SK-N-SH (cell line): ENCODE measurements at regions not wholly inside any gene's neighbourhood (a gene's known extent, or its start where the extent isn't known, plus 50 kb on each side); places are given as distances from the start of the nearest gene placed in this dataset.

ENCODE experiments used
- CTCF ChIA-PET: fragments of 300-600, 350-600 bp; formaldehyde crosslinking; extraction: SDS; loops from one replicate; lab custom pipeline; 2021; lab: Yijun Ruan, JAX
- POLR2A ChIA-PET: fragments of 350-600 bp; sonication (Branson Sonifier 250); formaldehyde crosslinking; extraction: SDS; loops from one replicate; lab custom pipeline; 2020; ENCODE audit warnings: antibody characterized with exemption, inconsistent platforms; lab: Yijun Ruan, JAX
- DNase-seq: peaks from one replicate; pipeline ENCODE4 v3.0.0; 2012
- H2AFZ ChIP-seq: fragments of 200-600 bp; sonication (generic); 2 replicates; pipeline ENCODE4 v1.8.1; 2016; ENCODE audit warnings: antibody characterized with exemption, mild to moderate bottlenecking, low read depth
- H3F3A ChIP-seq: fragments of 200-600 bp; sonication (generic); replicated peaks from 2 replicates; pipeline ENCODE3; 2016; ENCODE audit warnings: antibody characterized with exemption, mild to moderate bottlenecking; ENCODE audit not compliant: insufficient read depth
- H3K27ac ChIP-seq, 2 experiments: fragments of 200-500 bp in 1 of 2; fragments of 200-600 bp in 1 of 2; sonication (Bioruptor generic) in 1 of 2; sonication (generic), shearing (Covaris generic) in 1 of 2; 2 replicates each; pipeline versions ENCODE4 v1.5.1 to v1.6.1; 2014 to 2016; ENCODE audit warnings: low read depth in 2 of 2, inconsistent platforms in 1 of 2, low read length in 1 of 2, mild to moderate bottlenecking in 1 of 2, mixed read lengths in 1 of 2
- H3K27me3 ChIP-seq: fragments of 200-600 bp; sonication (generic), shearing (Covaris generic); 2 replicates; pipeline ENCODE4 v1.6.1; 2016; ENCODE audit warnings: mixed run types; ENCODE audit not compliant: insufficient read depth
- H3K36me3 ChIP-seq, 2 experiments: fragments of 200-500 bp in 1 of 2; fragments of 200-600 bp in 1 of 2; sonication (Bioruptor generic) in 1 of 2; sonication (generic) in 1 of 2; replicated peaks in 1 of 2; 2 replicates each; pipeline versions ENCODE3 to v1.5.1; 2014 to 2016; ENCODE audit warnings: low read length in 1 of 2, mild to moderate bottlenecking in 1 of 2; ENCODE audit not compliant: insufficient read depth in 2 of 2, control insufficient read depth in 1 of 2
- H3K4me1 ChIP-seq, 2 experiments: fragments of 200-500 bp in 1 of 2; fragments of 200-600 bp in 1 of 2; sonication (Bioruptor generic) in 1 of 2; sonication (generic), shearing (Covaris generic) in 1 of 2; 2 replicates each; pipeline versions ENCODE4 v1.5.1 to v1.6.1; 2014 to 2016; ENCODE audit warnings: low read depth in 1 of 2, low read length in 1 of 2, mixed run types in 1 of 2; ENCODE audit not compliant: insufficient read depth in 2 of 2, control insufficient read depth in 1 of 2
- H3K4me2 ChIP-seq: fragments of 200-600 bp; sonication (generic), shearing (Covaris generic); 2 replicates; pipeline ENCODE4 v1.6.1; 2017; ENCODE audit warnings: mixed run types
- H3K4me3 ChIP-seq, 2 experiments: fragments of 200-500 bp in 1 of 2; fragments of 200-600 bp in 1 of 2; sonication (Bioruptor generic) in 1 of 2; sonication (generic), shearing (Covaris generic) in 1 of 2; 2 replicates each; pipeline versions ENCODE4 v1.5.1 to v1.8.1; 2014 to 2016; ENCODE audit warnings: low read depth in 2 of 2, inconsistent platforms in 1 of 2, low read length in 1 of 2, mild to moderate bottlenecking in 1 of 2, mixed read lengths in 1 of 2, moderate library complexity in 1 of 2
- H3K79me2 ChIP-seq: fragments of 200-600 bp; sonication (generic); 2 replicates; pipeline ENCODE4 v1.8.1; 2017; ENCODE audit warnings: mild to moderate bottlenecking; ENCODE audit not compliant: insufficient read depth
- H3K9ac ChIP-seq: fragments of 200-600 bp; sonication (generic); 2 replicates; pipeline ENCODE4 v1.6.1; 2017; ENCODE audit warnings: mixed run types
- H3K9me2 ChIP-seq: fragments of 200-600 bp; sonication (generic); 2 replicates; pipeline ENCODE4 v1.6.1; 2017; ENCODE audit warnings: mixed run types
- H3K9me3 ChIP-seq: fragments of 200-600 bp; sonication (generic); 2 replicates; pipeline ENCODE4 v1.6.1; 2017; ENCODE audit warnings: mixed run types, mild to moderate bottlenecking, moderate library complexity
- H4K20me1 ChIP-seq: fragments of 200-600 bp; sonication (generic); 2 replicates; pipeline ENCODE4 v1.6.1; 2017; ENCODE audit warnings: mild to moderate bottlenecking, mixed run types; ENCODE audit not compliant: insufficient read depth
- CHD2 ChIP-seq: fragments of 150-350 bp; IDR thresholded peaks from 2 replicates; pipeline ENCODE4 v1.6.1; 2018; ENCODE audit warnings: low read length; ENCODE audit not compliant: partially characterized antibody
- ELF1 ChIP-seq: IDR thresholded peaks from 2 replicates; pipeline ENCODE4 v1.4.0; 2012
- EP300 ChIP-seq, 2 experiments: IDR thresholded peaks; 2 replicates each; pipeline versions ENCODE4 v1.4.0 to v1.6.1; 2012; ENCODE audit warnings: borderline replicate concordance in 1 of 2, low read depth in 1 of 2, low read length in 1 of 2
- FOSL2 ChIP-seq: IDR thresholded peaks from 2 replicates; pipeline ENCODE4 v1.4.0; 2012; ENCODE audit warnings: low read depth, mild to moderate bottlenecking, moderate library complexity, borderline replicate concordance
- FOXM1 ChIP-seq: IDR thresholded peaks from 2 replicates; pipeline ENCODE4 v1.4.0; 2012; ENCODE audit warnings: low read depth, mild to moderate bottlenecking
- GABPA ChIP-seq: IDR thresholded peaks from 2 replicates; pipeline ENCODE4 v1.4.0; 2012; ENCODE audit warnings: low read depth, mild to moderate bottlenecking
- GATA2 ChIP-seq: sonication (generic); formaldehyde crosslinking; IDR thresholded peaks from 2 replicates; pipeline ENCODE4 v1.5.0; 2020; ENCODE audit warnings: mild to moderate bottlenecking, missing genetic modification reagents
- JUND ChIP-seq: IDR thresholded peaks from 2 replicates; pipeline ENCODE4 v1.4.0; 2012
- MEF2A ChIP-seq: IDR thresholded peaks from 2 replicates; pipeline ENCODE4 v1.4.0; 2012; ENCODE audit warnings: low read depth, borderline replicate concordance
- NRF1 ChIP-seq: IDR thresholded peaks from 2 replicates; pipeline ENCODE4 v1.6.1; 2012; ENCODE audit warnings: low read depth, mild to moderate bottlenecking, low read length
- RAD21 ChIP-seq: IDR thresholded peaks from 2 replicates; pipeline ENCODE4 v1.6.1; 2012; ENCODE audit warnings: mild to moderate bottlenecking, low read length
- RCOR1 ChIP-seq: fragments of 150-350 bp; IDR thresholded peaks from 2 replicates; pipeline ENCODE4 v1.6.1; 2017; ENCODE audit warnings: antibody characterized with exemption, low read length
- SIN3A ChIP-seq: IDR thresholded peaks from 2 replicates; pipeline ENCODE4 v1.6.1; 2012; ENCODE audit warnings: low read depth, mild to moderate bottlenecking, low read length, moderate library complexity, borderline replicate concordance
- SMC3 ChIP-seq: IDR thresholded peaks from 2 replicates; pipeline ENCODE4 v1.6.1; 2012; ENCODE audit warnings: low read depth, low read length, improper control_type of control experiment
- TEAD4 ChIP-seq: IDR thresholded peaks from 2 replicates; pipeline ENCODE4 v1.4.0; 2012; ENCODE audit warnings: mild to moderate bottlenecking, borderline replicate concordance; ENCODE audit not compliant: insufficient read depth
- WGBS: methylation state at CpG from one replicate; pipeline ENCODE4 v1.1.6; 2017; ENCODE audit warnings: low lambda C conversion rate; 5-methylcytosine and 5-hydroxymethylcytosine counted together
- TF ChIP-seq, protein P1 (sequence below): IDR thresholded peaks from 2 replicates; pipeline ENCODE4 v1.4.0; 2012; ENCODE audit warnings: low read depth, borderline replicate concordance
- TF ChIP-seq, protein P2 (sequence below): IDR thresholded peaks from 2 replicates; pipeline ENCODE4 v1.4.0; 2012; ENCODE audit warnings: low read depth
- TF ChIP-seq, protein P3 (sequence below): IDR thresholded peaks from 2 replicates; pipeline ENCODE4 v1.4.0; 2012; ENCODE audit warnings: low read depth, borderline replicate concordance
- TF ChIP-seq, protein P4 (sequence below): fragments of 200-600 bp; sonication (generic); IDR thresholded peaks from 2 replicates; pipeline ENCODE4 v1.6.1; 2017; ENCODE audit warnings: antibody characterized with exemption, mild to moderate bottlenecking, moderate library complexity
- TF ChIP-seq, protein P5 (sequence below): IDR thresholded peaks from 2 replicates; pipeline ENCODE4; 2012
- TF ChIP-seq, protein P6 (sequence below): IDR thresholded peaks from 2 replicates; pipeline ENCODE4 v1.6.1; 2012; ENCODE audit warnings: mild to moderate bottlenecking, low read depth, low read length, moderate library complexity

DNA sequence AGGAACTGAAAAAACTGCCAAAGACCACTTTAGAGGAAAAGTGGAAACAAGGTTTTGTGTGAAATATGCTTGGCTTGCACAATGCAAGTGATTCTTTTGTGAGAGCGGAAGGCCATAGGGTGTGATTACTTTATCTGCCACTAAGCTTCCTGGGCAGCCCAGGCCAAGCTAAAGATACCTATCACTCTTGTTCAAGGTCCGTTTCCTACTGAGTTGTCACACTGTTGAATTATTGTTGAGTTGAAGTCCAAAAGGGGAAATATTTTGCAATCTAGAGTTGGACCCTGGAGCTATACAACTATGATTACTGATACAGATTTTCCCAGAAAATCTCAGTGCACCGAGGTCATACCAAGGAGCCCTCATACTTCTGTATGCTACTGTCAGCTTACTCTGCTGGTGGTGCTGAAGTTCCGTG, 72.7 kb upstream of the CTAGE1 start:
- H3K27ac ChIP-seq: no peak overlapping the region
- H3K9me3 ChIP-seq: no peaks in the 10 kb centered on the region
- H3K9ac ChIP-seq: no peak overlapping the region
- 0 out of 2 replicates have a peak, but pooled peaks cover 2% of the 10 kb centered on the region for H3K9me2 ChIP-seq
- H3K79me2 ChIP-seq: no peaks in the 10 kb centered on the region
- POLR2A ChIA-PET: no interaction called here
- H3K4me2 ChIP-seq: no peak overlapping the region
- no peaks in the 10 kb centered on the region for H3K4me1 ChIP-seq
- no peaks in the 10 kb centered on the region for H3F3A ChIP-seq
- H4K20me1 ChIP-seq: no peaks in the 10 kb centered on the region
- no peak overlapping the region for H3K4me3 ChIP-seq
- WGBS: 11% methylated on average over 4 of the region's 4 CpGs
- CTCF ChIA-PET: no interaction called here
- no peaks in the 10 kb centered on the region for H3K36me3 ChIP-seq
- no peaks in the 10 kb centered on the region; the same call in 1 of the 2 replicates for H3K27me3 ChIP-seq
- no peak overlapping the region for H2AFZ ChIP-seq
- TF ChIP-seq MEF2A (no peak), ELF1 (no peak), NRF1 (no peak), SMC3 (no peak), FOXM1 (no peak), RAD21 (no peak)
- TF ChIP-seq, protein P1, sequence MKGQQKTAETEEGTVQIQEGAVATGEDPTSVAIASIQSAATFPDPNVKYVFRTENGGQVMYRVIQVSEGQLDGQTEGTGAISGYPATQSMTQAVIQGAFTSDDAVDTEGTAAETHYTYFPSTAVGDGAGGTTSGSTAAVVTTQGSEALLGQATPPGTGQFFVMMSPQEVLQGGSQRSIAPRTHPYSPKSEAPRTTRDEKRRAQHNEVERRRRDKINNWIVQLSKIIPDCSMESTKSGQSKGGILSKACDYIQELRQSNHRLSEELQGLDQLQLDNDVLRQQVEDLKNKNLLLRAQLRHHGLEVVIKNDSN: no peak
- DNase-seq: no peak

DNA sequence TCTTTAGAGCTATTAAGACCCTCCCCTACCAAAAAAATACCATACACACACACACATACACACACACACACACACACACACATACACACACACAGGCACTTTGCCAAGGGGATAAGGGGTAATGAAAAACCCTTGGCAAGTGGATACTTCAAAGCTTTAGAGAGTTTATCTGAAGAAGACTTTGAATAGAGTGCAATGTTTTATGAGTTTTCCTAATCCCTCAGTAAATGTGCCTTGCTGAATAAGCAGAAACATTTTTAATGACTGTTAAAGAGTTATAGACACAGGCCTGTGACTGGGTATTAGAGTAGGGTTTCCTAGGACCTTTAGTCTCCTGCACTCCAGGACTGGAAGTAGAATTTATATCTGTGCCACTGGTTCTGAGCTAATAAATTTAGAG, 75.5 kb upstream of the CTAGE1 start:
- H3K79me2 ChIP-seq: no peaks in the 10 kb centered on the region
- ChIA-PET POLR2A (no interaction called here), CTCF (no interaction called here)
- no peaks in the 10 kb centered on the region for H3K9me3 ChIP-seq
- H3K36me3 ChIP-seq: no peaks in the 10 kb centered on the region
- no peak overlapping the region for H3K4me3 ChIP-seq
- H3K9me2 ChIP-seq: no peaks in the 10 kb centered on the region
- H3K4me1 ChIP-seq: no peaks in the 10 kb centered on the region
- no peak for DNase-seq
- H4K20me1 ChIP-seq: no peaks in the 10 kb centered on the region
- no peaks in the 10 kb centered on the region for H3F3A ChIP-seq
- no peak overlapping the region for H3K9ac ChIP-seq
- H3K4me2 ChIP-seq: no peak overlapping the region
- no peak overlapping the region for H2AFZ ChIP-seq
- no peak overlapping the region for H3K27ac ChIP-seq
- no peaks in the 10 kb centered on the region for H3K27me3 ChIP-seq
- TF ChIP-seq, protein P2, sequence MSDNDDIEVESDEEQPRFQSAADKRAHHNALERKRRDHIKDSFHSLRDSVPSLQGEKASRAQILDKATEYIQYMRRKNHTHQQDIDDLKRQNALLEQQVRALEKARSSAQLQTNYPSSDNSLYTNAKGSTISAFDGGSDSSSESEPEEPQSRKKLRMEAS: no peak
- TF ChIP-seq GABPA (no peak), GATA2 (CRISPR knock-in tag) (no peak), SIN3A (no peak), CHD2 (no peak), TEAD4 (no peak), NRF1 (no peak), ELF1 (no peak), EP300 (IDR thresholded peaks at IDR 0.05; ENCODE audit: borderline replicate concordance in 1 of 2, low read depth in 1 of 2, low read length in 1 of 2) (no peak), FOSL2 (no peak), JUND (no peak), RCOR1 (no peak)
- TF ChIP-seq, protein P3, sequence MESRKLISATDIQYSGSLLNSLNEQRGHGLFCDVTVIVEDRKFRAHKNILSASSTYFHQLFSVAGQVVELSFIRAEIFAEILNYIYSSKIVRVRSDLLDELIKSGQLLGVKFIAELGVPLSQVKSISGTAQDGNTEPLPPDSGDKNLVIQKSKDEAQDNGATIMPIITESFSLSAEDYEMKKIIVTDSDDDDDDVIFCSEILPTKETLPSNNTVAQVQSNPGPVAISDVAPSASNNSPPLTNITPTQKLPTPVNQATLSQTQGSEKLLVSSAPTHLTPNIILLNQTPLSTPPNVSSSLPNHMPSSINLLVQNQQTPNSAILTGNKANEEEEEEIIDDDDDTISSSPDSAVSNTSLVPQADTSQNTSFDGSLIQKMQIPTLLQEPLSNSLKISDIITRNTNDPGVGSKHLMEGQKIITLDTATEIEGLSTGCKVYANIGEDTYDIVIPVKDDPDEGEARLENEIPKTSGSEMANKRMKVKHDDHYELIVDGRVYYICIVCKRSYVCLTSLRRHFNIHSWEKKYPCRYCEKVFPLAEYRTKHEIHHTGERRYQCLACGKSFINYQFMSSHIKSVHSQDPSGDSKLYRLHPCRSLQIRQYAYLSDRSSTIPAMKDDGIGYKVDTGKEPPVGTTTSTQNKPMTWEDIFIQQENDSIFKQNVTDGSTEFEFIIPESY: no peak
- TF ChIP-seq, protein P4, sequence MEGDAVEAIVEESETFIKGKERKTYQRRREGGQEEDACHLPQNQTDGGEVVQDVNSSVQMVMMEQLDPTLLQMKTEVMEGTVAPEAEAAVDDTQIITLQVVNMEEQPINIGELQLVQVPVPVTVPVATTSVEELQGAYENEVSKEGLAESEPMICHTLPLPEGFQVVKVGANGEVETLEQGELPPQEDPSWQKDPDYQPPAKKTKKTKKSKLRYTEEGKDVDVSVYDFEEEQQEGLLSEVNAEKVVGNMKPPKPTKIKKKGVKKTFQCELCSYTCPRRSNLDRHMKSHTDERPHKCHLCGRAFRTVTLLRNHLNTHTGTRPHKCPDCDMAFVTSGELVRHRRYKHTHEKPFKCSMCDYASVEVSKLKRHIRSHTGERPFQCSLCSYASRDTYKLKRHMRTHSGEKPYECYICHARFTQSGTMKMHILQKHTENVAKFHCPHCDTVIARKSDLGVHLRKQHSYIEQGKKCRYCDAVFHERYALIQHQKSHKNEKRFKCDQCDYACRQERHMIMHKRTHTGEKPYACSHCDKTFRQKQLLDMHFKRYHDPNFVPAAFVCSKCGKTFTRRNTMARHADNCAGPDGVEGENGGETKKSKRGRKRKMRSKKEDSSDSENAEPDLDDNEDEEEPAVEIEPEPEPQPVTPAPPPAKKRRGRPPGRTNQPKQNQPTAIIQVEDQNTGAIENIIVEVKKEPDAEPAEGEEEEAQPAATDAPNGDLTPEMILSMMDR: no peak
- TF ChIP-seq, protein P5, sequence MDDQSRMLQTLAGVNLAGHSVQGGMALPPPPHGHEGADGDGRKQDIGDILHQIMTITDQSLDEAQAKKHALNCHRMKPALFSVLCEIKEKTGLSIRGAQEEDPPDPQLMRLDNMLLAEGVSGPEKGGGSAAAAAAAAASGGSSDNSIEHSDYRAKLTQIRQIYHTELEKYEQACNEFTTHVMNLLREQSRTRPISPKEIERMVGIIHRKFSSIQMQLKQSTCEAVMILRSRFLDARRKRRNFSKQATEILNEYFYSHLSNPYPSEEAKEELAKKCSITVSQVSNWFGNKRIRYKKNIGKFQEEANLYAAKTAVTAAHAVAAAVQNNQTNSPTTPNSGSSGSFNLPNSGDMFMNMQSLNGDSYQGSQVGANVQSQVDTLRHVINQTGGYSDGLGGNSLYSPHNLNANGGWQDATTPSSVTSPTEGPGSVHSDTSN: no peak
- TF ChIP-seq, protein P6, sequence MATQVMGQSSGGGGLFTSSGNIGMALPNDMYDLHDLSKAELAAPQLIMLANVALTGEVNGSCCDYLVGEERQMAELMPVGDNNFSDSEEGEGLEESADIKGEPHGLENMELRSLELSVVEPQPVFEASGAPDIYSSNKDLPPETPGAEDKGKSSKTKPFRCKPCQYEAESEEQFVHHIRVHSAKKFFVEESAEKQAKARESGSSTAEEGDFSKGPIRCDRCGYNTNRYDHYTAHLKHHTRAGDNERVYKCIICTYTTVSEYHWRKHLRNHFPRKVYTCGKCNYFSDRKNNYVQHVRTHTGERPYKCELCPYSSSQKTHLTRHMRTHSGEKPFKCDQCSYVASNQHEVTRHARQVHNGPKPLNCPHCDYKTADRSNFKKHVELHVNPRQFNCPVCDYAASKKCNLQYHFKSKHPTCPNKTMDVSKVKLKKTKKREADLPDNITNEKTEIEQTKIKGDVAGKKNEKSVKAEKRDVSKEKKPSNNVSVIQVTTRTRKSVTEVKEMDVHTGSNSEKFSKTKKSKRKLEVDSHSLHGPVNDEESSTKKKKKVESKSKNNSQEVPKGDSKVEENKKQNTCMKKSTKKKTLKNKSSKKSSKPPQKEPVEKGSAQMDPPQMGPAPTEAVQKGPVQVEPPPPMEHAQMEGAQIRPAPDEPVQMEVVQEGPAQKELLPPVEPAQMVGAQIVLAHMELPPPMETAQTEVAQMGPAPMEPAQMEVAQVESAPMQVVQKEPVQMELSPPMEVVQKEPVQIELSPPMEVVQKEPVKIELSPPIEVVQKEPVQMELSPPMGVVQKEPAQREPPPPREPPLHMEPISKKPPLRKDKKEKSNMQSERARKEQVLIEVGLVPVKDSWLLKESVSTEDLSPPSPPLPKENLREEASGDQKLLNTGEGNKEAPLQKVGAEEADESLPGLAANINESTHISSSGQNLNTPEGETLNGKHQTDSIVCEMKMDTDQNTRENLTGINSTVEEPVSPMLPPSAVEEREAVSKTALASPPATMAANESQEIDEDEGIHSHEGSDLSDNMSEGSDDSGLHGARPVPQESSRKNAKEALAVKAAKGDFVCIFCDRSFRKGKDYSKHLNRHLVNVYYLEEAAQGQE: no peak
